IPS DF 19.7 (cell line): ENCODE measurements at regions not wholly inside any gene's neighbourhood (a gene's known extent, or its start where the extent isn't known, plus 50 kb on each side); places are given as distances from the start of the nearest gene placed in this dataset.

Experiments used
- DNase-seq: peaks from one replicate; pipeline ENCODE4 v3.0.0-alpha.2; 2013; ENCODE audit warnings: low read depth, low spot score

DNA sequence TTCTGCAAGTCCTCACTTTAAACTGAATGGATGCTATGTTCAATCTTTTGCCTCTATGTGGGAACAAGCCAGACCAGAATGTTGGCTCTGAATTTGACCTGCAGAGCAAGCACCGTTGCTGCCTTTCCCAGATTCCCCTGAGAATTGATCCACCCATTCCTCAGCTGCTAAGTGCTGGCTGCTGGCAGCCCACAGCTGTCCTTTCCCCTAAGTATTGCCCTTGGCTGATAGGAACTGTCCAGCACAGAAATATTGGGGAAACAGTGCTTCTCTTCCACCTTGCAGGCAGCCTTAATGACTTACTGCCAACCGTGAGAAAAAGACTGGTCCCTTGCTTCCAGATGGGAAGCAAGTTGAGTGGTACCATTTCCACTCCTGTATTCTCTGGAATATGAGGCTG, 475.9 kb downstream of the PDHA2 start:
- DNase-seq = no peak

DNA sequence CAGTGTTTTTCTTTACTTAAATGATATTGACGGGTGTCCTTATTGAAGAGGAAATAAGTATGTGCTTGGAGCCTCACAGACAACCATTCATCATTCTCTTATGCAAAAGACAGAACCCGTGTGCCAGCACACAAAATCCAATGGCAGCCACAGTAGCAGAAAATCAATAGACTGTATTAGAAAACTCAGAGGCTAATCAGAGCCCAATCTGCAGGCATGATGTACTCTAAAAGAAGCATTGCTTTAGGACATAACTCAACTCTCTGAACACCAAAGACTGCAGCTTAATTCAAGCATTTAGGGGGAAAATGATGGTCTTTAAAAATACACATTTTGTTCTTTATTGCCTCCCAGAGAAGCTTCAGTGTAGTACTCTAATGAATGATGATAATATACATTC, 476.9 kb downstream of the PDHA2 start:
- no peak for DNase-seq

DNA sequence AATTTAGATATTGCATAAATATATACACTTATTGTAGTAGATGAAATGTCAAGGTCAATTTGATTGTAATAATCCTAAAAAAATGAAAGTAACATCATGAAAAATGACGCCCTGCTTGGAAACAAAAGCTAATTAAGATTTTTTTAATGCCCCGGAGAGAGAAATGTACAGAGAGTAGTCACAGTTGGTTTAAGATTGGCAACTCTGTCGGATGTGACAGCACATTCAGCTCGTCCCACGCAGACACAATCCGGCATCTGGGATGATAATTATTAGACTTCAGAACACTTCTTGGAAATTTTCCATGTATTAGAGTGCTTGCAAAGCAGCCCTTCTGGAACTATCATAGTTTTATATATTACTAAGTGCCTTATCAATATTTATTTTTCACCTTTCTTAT, 478.0 kb downstream of the PDHA2 start:
- DNase-seq = no peak

DNA sequence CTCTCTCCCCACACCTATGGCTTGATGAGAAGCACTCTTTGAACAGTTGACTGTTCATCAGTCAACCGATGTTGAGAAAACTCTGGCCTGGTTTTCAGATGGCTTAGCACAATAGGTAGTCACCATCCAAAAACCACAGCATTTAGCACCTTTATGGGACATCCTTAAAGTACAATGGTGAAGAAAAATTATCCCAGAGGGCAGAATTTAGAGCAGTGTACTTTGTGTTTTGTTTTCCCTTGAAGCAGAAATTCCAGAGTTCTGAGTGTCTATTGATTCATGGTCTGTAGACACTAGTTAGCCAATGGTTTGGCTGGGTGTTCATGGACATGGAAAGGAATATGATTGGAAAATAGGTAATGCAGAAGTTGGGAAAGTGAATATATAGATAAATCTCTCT, 487.0 kb downstream of the PDHA2 start:
- DNase-seq = no peak

DNA sequence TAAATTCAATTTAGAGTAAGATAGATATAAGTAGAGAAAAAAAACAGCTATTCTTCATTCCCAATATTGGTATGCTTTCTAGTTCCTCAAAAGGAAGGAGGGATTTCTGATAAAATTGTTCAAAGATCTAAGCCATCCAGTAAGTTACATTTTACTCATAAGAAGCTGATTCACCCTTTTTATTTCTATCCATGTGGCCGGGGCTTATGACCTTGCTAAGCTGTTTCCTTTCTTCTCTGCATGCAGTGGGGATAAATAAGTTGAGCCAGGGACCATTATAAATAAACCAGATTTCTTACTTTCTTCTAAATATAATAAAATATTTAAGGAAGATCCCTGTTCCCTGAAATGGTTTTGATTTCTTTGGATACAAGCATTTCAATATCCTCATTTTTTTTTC, 502.3 kb downstream of the PDHA2 start:
- no peak for DNase-seq

DNA sequence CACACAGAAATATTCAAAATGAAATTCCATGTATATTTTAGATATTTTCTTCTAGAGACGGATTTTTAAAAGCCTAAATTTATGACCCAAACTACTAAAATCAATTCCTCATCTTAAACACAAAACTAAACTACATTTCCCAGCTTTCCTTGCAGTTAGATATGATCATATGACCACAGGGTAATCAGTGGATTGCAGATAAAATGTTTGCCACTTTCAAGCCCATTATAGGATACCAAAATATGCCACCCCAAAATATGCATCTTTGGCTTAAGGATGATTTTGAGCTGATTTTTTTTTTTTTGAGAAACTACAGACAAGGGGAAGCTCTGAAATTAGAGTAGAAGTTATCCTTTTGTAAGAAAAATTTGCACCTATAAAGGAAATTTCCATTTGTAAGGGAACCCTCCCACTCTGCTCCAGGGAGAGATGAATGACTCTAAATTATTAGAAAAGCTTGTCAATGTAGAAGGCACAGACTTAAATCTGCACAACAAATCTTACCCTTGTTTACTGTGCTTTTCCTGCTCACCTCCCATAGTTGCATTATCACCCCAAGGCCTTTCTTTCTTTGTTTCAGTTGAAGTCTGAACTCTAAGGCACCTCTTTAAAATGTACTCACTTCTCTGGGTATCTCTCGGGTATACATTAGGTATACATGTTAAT, 503.0 kb downstream of the PDHA2 start:
- peak; percentile 35 for DNase-seq

DNA sequence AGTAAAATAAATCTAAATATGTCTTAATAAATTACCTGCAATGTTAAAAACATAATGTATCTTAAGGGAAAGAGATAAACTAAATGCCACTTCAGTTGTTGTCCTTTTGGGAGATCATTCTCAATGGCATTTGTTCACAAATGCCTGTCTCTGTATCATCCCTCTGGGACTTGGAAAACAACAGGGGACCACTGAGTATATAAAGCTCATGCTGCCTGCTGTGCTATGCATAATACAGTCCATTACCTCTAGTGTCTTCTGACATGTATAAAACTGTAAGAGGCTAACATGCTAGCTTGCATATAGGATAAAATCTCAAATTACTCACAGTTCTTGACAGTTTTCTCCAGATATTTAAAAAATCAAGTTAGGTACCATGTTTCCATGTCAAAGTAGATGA, 503.9 kb downstream of the PDHA2 start:
- no peak for DNase-seq

DNA sequence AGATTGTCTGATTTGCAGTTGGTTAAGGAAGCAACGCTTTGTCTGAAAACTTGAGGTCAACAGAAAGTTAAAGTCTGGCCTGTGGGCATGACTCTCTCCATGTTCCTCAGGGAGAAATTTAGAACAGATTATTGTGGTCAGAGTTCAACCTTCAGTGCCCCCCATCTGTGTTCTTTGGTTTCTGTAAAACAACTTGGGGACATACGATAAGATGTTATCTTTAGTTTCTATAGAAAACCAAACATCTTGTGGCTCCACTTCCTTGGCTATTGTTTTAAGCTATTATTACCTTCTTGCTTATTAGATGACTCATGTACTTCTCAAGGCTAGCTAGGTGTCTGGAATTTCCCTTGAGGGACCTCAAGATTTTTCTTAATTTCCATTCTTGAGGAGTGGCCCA, 507.7 kb downstream of the PDHA2 start:
- DNase-seq = no peak

DNA sequence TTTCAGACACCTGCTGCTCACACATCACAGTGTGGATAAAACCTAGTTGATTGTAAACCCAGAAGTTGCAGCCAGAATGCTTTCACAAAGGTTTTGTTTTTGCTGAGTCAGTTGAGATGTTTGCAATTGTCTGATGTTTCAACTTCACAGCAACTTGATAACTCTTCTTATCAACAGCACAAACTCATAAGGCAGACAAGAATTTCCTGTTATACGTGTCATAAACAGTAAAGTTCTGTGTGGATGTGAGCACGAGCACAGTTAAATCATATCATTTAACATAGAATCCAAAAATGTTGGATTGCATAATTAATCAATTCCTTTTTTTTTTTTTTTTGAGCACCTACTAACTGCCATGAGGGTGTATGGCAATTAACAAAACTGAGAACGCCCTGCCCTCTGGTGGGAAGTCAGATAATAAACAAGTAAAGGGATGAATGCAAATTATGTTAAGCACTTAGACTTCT, 512.2 kb downstream of the PDHA2 start:
- DNase-seq = no peak

DNA sequence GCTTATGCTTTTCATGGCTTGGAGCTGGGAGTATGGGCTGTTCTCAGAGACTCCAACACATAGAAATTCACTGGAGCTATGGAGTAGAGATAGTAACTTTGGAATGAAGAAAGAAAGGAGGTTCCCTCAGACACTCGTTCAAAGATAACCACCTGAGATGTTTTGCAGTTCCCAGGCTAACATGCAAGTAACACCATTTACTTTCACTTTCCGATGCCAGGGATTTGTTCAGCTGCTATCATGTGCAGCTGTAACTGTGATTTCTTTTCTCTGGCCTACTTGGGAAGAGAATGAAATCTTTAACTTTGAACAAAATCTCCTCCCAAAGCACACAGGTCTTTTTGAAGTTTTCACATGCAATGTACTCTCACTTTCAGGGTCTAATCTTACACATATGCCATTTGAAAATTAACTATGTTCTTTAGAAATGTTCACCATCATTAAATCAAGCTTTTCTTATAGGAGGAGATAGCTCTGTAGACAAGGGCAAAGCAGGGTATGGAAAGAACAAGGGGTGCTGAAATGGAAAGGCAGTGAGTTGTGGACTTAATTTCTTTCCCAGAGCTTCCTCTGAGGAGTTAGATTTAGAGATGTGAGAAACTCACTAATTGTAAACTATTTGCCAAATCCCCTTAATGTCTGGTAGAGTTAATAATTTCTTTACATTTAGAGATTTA, 514.3 kb downstream of the PDHA2 start:
- DNase-seq = no peak

DNA sequence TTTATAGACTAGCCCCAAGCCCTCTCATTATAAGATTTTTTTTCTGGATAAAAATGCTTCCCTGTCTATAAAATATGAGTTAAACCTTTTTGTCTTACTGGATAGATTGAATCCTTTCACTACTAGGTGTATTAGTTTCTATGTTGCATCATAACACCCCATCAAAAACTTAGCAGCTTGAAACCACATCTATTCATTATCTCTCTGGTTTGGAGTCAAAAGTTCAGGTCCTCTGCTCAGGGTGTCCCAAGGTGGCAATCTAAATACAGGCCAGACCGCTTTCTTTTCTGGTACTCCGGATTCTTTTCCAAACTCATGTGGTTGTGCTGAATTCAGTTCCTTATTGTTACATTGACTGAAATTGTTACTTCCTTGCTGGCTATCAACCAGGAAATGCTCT, 515.5 kb downstream of the PDHA2 start:
- DNase-seq = no peak

DNA sequence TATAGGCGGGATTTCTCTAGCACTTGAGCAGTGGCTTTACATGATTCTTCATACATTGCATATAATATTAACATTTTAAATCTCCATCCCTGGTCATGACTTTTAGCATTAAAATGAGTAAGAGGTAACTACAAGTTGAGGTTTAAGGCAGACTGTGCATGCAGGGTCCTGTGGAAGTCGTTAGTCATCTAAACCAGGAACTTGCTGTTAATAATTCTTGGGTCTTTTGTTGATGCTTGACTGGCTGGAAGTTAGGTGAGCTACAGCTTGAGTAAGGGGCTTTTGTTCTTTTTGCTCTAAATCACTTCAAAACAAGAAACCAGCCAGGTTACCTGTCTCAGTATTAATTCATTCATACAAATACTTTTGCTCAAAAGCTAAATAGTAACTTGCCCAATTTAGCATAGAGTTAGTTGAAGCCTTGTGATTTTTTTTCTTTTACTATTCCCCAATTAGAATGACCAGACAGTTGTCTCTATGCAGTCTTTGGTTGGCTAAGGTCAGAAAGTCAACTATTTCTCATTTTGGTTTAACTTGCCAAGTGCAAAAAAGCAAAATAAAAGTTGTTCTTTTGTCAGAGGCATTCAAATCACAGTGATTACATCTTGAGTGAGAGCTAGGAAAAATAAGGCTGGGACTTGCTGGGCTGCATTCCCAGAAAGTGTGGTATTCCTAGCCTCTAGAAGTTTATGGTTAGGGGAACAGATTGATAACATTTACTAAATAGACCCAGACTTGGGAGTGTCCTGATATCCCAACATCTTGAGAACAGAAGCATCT, 516.9 kb downstream of the PDHA2 start:
- no peak for DNase-seq

DNA sequence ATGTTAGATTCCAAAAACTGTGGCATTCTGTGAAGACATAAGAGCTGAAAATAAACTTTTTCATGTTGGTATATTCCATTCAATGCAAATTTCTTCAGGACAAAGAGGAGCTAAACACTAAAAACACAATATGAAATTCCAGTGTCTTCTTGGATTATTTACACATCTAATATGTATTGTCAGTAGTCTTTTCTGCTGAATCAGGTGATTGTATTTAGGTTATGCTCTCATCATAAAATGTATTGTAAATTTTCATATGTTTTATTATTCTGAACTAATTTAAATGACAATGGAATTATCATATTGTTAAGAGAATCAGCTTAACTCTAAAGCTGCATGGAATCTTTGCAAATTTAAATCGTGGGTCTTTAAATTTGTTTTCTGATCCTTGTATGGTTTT, 526.7 kb downstream of the PDHA2 start:
- DNase-seq = no peak

DNA sequence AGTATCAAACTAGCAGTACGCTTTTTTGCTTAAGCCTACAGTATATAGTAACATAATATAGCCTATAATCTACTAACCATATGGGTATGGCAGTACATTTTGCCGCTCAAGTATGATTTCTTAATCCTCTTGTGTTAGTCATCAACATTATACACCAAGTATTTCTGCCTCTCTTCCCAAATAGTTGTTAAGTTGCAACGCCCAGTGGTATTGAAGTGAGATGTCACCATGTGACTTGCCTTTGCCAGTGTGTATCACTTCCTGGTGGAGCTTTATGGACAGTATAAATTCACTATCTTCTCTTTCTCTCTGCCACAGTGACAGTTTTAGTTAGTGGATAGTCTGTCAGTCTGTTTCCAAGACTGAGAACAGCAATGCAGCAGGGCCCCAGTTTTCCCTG, 535.5 kb downstream of the PDHA2 start:
- DNase-seq = no peak

DNA sequence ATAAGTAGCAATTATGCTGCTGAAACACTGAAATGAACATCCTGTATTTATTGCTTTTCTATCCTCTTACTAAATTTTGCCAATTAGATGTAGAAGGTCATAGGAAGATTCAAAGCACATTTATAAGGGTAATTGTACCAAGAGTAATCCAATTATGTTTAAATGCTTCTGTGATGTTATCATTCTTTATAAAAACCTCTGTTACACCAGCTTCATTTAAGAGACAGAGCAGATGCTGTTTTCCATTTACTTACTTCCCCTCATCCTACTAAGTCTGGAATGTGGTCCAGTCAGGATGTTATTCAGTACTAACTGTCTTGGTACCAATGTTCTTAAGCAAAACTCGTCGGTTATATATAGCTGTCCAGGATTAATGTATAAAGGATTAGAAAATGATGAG, 539.6 kb downstream of the PDHA2 start:
- no peak for DNase-seq

DNA sequence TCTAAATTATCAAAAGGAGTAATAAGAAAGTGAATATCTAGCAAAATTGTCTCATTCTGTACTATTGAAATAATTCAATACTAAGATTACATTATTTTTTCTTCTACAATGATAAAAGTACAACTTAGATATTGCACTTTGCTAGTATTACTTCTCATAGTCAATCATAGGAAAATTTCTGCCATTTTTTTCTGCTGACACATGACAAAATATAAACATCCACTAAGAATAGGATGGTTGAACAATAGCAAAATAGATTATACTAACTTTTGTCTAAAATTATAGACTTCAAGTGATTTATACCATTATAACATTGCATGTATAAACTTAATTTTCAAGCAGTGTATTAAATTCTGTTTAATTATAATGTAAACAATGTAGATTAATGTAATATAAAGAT, 540.2 kb downstream of the PDHA2 start:
- DNase-seq = no peak

DNA sequence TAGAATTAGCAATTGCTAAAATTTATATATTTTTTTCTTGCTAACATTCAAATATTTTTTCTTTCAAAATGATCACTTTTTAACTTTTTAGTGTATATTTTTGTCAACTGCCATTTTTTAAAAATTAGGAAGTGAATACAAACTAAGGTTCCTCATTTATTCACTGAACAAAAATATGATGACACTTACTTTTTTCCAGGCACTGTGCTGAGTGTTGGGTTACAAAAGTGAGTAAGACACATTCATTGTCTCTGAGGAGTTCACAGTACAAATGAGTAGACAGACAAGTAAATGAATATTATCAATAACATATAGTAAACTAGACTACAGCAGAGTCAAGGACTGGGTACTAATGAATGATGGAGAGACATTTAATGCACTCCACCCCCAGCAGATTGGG, 543.5 kb downstream of the PDHA2 start:
- no peak for DNase-seq

DNA sequence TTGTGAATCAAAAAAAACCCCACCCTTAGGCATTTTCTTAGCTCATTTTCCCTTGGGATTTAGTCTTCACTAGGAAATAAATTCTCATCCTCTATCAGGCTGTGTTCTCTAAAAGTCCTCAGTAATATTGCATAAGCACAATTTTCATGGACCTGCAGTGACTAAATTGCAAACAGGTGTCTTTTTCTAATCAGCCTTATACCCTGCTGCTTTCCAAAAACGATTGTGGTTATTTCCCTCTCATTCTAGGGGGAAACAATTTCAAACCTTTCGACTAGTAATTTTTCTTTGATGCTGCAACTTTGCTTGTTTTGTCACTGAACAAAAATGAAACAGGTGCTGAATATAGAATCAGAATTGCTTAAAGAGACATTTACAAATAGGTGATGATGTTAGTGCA, 549.9 kb downstream of the PDHA2 start:
- DNase-seq = no peak

DNA sequence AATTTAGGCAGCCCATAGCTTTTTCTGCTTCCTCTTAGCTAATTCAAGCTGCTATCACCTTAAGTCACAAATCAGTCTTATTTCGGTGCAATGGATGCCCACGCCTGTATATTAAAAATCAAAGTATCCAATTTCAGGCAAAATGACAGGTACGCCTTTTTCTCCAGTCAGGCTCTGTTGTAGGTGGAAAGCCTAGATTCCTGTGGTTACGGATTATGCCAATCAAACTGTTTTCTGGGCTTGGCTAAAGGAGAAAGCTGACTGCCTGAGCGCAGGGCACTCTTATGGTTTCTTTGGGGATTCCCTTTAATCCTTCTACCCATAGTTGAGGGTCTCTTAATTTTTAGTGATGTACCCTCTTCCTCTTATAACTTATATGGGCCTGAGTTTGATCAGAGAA, 550.5 kb downstream of the PDHA2 start:
- no peak for DNase-seq

DNA sequence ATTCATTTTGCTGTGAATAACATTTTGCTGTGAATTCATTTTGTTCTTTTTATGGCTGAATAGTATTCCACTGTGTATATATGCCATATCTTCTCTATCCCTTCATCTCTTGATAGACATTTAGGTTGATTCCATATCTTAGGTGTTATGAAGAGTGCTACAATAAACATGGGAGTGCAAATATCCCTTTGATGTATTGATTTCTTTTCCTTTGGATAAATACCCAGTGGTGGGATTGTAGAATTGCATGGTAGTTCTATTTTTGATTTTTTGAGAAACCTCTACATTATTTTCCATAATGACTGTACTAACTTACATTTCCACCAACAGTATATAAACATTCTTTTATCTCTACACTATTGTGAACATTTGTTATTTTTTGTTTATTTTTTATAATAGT, 555.9 kb downstream of the PDHA2 start:
- no peak for DNase-seq

DNA sequence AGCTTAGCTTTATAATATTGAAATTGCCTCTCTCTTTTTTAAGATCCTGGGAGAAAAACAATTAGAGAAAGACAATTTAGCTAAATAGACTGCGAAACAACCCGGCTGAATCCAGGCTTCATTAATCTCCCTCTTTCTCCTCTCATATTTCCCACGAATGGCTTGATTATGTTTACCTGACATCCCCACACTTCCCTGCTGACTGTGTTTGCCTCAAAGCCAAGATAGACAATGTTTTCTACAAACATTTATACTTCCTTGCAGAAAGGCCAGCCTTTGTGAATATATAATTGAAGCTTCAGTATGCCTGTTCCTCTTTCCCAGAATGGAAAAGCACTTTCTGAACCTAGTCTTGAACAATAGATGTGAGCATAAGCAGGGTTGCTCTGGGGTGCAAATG, 566.8 kb downstream of the PDHA2 start:
- no peak for DNase-seq

DNA sequence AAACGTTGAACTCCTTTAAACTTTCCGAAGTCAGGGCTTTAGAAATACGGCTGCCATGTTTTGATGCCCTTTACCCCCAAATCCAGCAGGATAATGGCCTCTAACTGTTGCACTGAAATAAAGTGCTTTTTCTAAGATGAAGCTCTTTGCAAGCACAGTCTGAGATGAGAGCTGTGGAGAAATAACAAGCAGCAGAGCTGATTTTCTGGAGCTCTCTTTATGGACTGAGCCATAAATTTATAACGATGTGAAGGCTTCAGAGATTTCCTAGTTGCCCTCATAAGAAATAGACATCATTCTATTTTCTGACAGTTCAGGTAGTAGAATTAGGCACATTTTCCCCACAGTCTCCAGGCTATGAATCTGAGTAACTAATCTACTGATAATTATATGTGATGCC, 567.3 kb downstream of the PDHA2 start:
- no peak for DNase-seq
